ENCODE measurements at regions not wholly inside any gene's neighbourhood (a gene's known extent, or its start where the extent isn't known, plus 50 kb on each side); places are given as distances from the start of the nearest gene placed in this dataset.

DNA sequence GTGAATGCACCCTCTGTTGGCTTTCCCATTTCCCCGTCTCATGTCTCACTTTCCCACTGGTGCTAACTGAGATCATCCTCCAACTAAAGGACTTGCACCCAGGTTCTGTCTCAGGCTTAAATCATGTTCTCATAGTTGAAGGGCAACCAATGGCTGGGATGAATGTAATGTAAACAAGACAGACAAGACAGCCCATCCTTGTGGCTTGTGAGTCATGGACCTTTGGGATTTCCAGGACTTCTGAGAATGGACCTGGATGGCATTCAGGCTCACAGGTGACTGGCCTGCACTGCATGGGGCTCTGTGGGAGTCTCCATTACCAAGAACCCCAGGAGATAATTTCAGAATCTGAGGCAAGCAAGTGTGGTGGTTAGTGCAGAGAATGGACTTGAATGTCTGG is 347.5 kb downstream of the HAPSTR1 start:
- 100% methylated on average over 1 of the region's 1 CpG for WGBS (ENCODE audit: insufficient coverage)
- peaks cover 0 to 9% of the 10 kb centered on the region in 2 donors for H3K27me3 Mint-ChIP-seq (ENCODE audit: low read depth in 2 of 2)
- DNase-seq (no peak), ATAC-seq (no peak)
- Histone ChIP-seq H3K4me1 (ENCODE audit: control insufficient read depth, insufficient read depth, low read length) (no peaks in the 10 kb centered on the region), H3K27ac (ENCODE audit: low read length) (no peak overlapping the region), H3K27me3 (ENCODE audit: control insufficient read depth, insufficient read depth, low read length) (peaks cover 2% of the 10 kb centered on the region), H3K4me3 (ENCODE audit: low read length) (no peak overlapping the region), H3K36me3 (ENCODE audit: control insufficient read depth, insufficient read depth, low read length) (no peaks in the 10 kb centered on the region), H3K9me3 (ENCODE audit: control insufficient read depth, insufficient read depth, low read length) (no peaks in the 10 kb centered on the region)
- H3K27ac Mint-ChIP-seq = no peak overlapping the region
- H3K9me3 Mint-ChIP-seq = peaks cover 2% of the 10 kb centered on the region in 2 donors
- no peaks in the 10 kb centered on the region for H3K4me1 Mint-ChIP-seq
- TF ChIP-seq, protein P1, sequence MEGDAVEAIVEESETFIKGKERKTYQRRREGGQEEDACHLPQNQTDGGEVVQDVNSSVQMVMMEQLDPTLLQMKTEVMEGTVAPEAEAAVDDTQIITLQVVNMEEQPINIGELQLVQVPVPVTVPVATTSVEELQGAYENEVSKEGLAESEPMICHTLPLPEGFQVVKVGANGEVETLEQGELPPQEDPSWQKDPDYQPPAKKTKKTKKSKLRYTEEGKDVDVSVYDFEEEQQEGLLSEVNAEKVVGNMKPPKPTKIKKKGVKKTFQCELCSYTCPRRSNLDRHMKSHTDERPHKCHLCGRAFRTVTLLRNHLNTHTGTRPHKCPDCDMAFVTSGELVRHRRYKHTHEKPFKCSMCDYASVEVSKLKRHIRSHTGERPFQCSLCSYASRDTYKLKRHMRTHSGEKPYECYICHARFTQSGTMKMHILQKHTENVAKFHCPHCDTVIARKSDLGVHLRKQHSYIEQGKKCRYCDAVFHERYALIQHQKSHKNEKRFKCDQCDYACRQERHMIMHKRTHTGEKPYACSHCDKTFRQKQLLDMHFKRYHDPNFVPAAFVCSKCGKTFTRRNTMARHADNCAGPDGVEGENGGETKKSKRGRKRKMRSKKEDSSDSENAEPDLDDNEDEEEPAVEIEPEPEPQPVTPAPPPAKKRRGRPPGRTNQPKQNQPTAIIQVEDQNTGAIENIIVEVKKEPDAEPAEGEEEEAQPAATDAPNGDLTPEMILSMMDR (IDR thresholded peaks at IDR 0.05) = no peak
- no peak overlapping the region for H3K4me3 Mint-ChIP-seq
- intact Hi-C loops (cut with micrococcal nuclease) = no loop called here
- H3K36me3 Mint-ChIP-seq = no peaks in the 10 kb centered on the region

DNA sequence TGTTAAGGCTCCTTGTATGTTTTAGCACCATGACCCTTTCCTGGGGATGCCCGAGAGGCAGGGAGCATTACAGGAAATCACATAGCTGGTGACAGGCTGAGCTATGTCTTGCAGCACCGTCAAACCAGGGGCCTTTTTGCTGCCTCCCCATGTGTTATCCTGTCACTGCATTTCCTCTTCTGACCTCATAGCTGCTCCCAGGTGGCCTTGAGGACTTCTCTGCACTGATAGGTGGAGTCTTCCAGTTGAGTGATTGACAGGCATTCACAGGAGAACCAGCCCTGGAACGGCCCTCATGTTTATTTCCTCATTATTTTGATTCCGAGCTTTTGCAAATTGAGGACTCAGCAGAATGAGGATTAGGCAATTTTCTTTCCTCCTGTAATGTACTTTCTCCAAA is 349.6 kb downstream of the HAPSTR1 start:
- peaks cover 0 to 2% of the 10 kb centered on the region in 2 donors for H3K27me3 Mint-ChIP-seq (ENCODE audit: low read depth in 2 of 2)

DNA sequence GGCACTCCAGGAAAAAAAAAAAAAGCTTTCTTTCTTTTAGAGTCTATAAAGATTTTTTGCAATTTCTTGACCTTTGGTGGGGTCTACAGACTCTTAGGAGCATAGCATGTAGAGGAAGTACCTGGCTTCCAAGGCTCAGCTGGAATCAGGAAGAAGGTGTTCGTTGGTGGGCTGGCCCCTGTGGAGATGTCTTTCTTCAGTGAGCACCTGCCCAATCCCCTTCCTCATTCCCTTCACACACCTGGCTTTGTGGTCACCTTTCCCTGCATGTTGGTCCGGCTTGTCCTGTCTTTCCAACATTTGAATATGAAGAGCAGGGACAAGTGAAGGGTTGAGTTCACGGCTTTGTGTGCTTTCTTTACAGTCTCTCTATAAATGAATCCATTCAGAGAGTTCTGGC is 352.4 kb downstream of the HAPSTR1 start:
- WGBS (ENCODE audit: insufficient coverage) = 59% methylated on average over 2 of the region's 3 CpGs

More for the DNA sequence above, 349.6 kb downstream of the HAPSTR1 start:
- H3K9me3 Mint-ChIP-seq = peaks cover 3% of the 10 kb centered on the region in 2 donors
- DNase-seq (no peak), ATAC-seq (no peak)
- no peaks in the 10 kb centered on the region for H3K36me3 Mint-ChIP-seq
- no peaks in the 10 kb centered on the region for H3K4me1 ChIP-seq (ENCODE audit: control insufficient read depth, insufficient read depth, low read length)
- H3K9me3 ChIP-seq (ENCODE audit: control insufficient read depth, insufficient read depth, low read length) = no peaks in the 10 kb centered on the region
- H3K27me3 ChIP-seq (ENCODE audit: control insufficient read depth, insufficient read depth, low read length) = no peaks in the 10 kb centered on the region
- WGBS (ENCODE audit: insufficient coverage) = 13% methylated on average over 4 of the region's 4 CpGs
- H3K27ac ChIP-seq (ENCODE audit: low read length) = no peak overlapping the region
- H3K4me3 Mint-ChIP-seq = no peak overlapping the region
- TF ChIP-seq, protein P1 (IDR thresholded peaks at IDR 0.05) = no peak
- H3K27ac Mint-ChIP-seq = no peak overlapping the region
- no peaks in the 10 kb centered on the region for H3K36me3 ChIP-seq (ENCODE audit: control insufficient read depth, insufficient read depth, low read length)
- H3K4me3 ChIP-seq (ENCODE audit: low read length) = no peak overlapping the region
- H3K4me1 Mint-ChIP-seq = no peaks in the 10 kb centered on the region
- intact Hi-C loops (cut with micrococcal nuclease) = no loop called here

More for the DNA sequence above, 352.4 kb downstream of the HAPSTR1 start:
- peaks cover 4 to 8% of the 10 kb centered on the region in 2 donors for H3K9me3 Mint-ChIP-seq
- H3K4me1 Mint-ChIP-seq = no peaks in the 10 kb centered on the region
- Histone ChIP-seq H3K4me3 (ENCODE audit: low read length) (no peak overlapping the region), H3K27me3 (ENCODE audit: control insufficient read depth, insufficient read depth, low read length) (no peaks in the 10 kb centered on the region), H3K4me1 (ENCODE audit: control insufficient read depth, insufficient read depth, low read length) (no peaks in the 10 kb centered on the region), H3K36me3 (ENCODE audit: control insufficient read depth, insufficient read depth, low read length) (no peaks in the 10 kb centered on the region), H3K27ac (ENCODE audit: low read length) (no peak overlapping the region), H3K9me3 (ENCODE audit: control insufficient read depth, insufficient read depth, low read length) (no peaks in the 10 kb centered on the region)
- no peak overlapping the region for H3K4me3 Mint-ChIP-seq
- no peak for ATAC-seq
- no peak overlapping the region for H3K27ac Mint-ChIP-seq
- no peaks in the 10 kb centered on the region for H3K27me3 Mint-ChIP-seq (ENCODE audit: low read depth in 2 of 2)
- intact Hi-C loops (cut with micrococcal nuclease) = no loop called here
- H3K36me3 Mint-ChIP-seq = no peaks in the 10 kb centered on the region
- TF ChIP-seq, protein P1 (IDR thresholded peaks at IDR 0.05) = no peak
- DNase-seq = no peak
